ENCODE measurements at regions not wholly inside any gene's neighbourhood (a gene's known extent, or its start where the extent isn't known, plus 50 kb on each side); places are given as distances from the start of the nearest gene placed in this dataset.
"Not testable (repeated sequence)": the region's sequence is repeated elsewhere in the genome, so short reads cannot be mapped to it uniquely, and the experiment has no call there.

DNA sequence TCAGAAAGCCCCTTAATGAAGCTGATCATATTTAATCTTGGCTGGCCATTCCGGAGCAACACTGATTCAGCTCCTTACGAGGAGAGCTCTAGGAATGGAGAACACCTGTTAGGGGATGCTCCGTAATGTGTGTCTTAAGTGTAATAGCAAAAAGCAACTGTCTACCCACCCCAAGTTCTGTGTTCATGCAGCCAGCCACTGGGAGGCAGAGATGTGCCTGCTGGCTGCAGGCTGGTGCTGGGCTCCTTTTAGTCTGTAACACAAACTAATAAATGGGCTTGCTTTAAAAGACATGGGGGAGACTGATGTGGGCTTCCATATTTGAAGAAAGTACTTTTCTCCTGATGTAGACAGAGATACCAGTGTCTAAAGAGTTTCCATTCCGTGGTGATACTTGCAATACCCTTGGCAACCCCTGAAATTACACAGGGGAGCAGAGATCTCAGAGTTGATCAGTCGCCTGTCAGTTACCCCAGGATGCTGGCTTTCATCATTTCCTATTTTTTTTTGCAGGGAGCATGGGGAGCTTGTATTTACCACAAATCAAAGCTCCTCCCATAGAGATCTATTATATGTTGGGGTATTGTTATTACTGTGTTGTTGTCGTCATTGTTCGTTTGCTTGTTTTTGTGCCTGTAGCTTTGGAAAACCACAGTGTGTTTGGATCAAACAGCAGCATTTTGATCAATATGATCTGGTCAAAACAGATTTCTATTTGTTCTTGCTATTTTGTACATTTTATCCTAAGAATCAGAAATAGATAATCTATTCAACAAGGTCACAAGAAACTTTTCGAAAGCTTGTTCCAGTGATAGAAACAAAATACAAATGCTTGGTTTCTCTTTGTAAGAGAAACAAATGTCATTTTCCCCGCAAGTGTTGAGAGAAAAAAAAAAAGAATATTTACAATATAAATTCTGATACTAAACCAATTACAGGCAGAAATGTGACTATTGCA lies 65.8 kb downstream of the MTX3 start:
- 74 to 75% methylated on average over 9 of the region's 9 CpGs for WGBS, 2 donors
- intact Hi-C loops (cut with DNase I; ENCODE audit: low total_unique reads): no loop called here
- H3K4me3 ChIP-seq (ENCODE audit: low read depth, poor library complexity, severe bottlenecking): no peak overlapping the region
- no peak for DNase-seq (ENCODE audit: low spot score in 2 of 2)
- TF ChIP-seq, protein P1, sequence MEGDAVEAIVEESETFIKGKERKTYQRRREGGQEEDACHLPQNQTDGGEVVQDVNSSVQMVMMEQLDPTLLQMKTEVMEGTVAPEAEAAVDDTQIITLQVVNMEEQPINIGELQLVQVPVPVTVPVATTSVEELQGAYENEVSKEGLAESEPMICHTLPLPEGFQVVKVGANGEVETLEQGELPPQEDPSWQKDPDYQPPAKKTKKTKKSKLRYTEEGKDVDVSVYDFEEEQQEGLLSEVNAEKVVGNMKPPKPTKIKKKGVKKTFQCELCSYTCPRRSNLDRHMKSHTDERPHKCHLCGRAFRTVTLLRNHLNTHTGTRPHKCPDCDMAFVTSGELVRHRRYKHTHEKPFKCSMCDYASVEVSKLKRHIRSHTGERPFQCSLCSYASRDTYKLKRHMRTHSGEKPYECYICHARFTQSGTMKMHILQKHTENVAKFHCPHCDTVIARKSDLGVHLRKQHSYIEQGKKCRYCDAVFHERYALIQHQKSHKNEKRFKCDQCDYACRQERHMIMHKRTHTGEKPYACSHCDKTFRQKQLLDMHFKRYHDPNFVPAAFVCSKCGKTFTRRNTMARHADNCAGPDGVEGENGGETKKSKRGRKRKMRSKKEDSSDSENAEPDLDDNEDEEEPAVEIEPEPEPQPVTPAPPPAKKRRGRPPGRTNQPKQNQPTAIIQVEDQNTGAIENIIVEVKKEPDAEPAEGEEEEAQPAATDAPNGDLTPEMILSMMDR (IDR thresholded peaks at IDR 0.05): no peak
- TF ChIP-seq POLR2A (IDR thresholded peaks at IDR 0.05): no peak

- no peak overlapping the region for H3K4me3 ChIP-seq (ENCODE audit: low read depth, poor library complexity, severe bottlenecking)
- intact Hi-C loops (cut with DNase I; ENCODE audit: low total_unique reads): no loop called here
- DNase-seq (ENCODE audit: low spot score in 2 of 2): no peak
- TF ChIP-seq, protein P1 (IDR thresholded peaks at IDR 0.05): no peak
- TF ChIP-seq POLR2A (IDR thresholded peaks at IDR 0.05): no peak
- 14 to 19% methylated on average over 1 of the region's 1 CpG for WGBS, 2 donors
Observed at GRCh38 chr5:79923431-79923830, 67.6 kb downstream of the MTX3 start.

DNA sequence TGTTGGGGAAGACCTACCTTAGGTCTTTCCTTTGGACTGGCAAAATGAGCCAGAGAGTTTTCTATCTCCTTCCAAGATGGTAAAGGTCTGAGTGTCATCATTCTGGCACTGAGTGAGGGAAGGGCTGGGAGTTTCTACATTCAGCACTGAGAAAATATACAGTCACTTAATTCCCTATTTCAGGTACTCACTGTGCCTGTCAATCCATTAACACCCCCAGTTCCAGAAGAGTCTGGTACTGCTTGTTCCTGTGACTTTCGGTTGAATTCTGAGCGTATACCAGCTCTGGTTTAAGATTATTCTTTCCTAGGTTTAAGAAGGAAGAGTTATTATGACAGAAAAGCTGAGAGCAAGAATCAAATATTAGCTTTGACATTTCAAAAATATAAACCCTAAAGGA lies 68.4 kb downstream of the MTX3 start:
- intact Hi-C loops (cut with DNase I; ENCODE audit: low total_unique reads): no loop called here
- no peak overlapping the region for H3K4me3 ChIP-seq (ENCODE audit: low read depth, poor library complexity, severe bottlenecking)
- DNase-seq (ENCODE audit: low spot score in 2 of 2): no peak
- 90 to 94% methylated on average over 2 of the region's 2 CpGs for WGBS, 2 donors
- TF ChIP-seq, protein P1 (IDR thresholded peaks at IDR 0.05): no peak
- TF ChIP-seq POLR2A (IDR thresholded peaks at IDR 0.05): no peak

- DNase-seq (ENCODE audit: low spot score in 2 of 2): not testable (repeated sequence)
- 84 to 100% methylated on average over 1 of the region's 1 CpG for WGBS, 2 donors
Observed at GRCh38 chr5:79907452-79907851, 83.6 kb downstream of the MTX3 start.

DNA sequence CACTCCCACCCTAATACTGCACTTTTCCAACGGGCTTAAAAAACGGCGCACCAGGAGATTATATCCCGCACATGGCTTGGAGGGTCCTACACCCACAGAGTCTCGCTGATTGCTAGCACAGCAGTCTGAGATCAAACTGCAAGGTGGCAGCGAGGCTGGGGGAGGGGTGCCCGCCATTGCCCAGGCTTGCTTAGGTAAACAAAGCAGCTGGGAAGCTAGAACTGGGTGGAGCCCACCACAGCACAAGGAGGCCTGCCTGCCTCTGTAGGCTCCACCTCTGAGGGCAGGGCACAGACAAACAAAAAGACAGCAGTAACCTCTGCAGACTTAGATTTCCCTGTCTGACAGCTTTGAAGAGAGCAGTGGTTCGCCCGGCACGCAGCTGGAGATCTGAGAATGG lies 88.5 kb downstream of the MTX3 start:
- DNase-seq (ENCODE audit: low spot score in 2 of 2); intact Hi-C loops (cut with DNase I; ENCODE audit: low total_unique reads); H3K4me3 ChIP-seq (ENCODE audit: low read depth, poor library complexity, severe bottlenecking): not testable (repeated sequence)
- WGBS, 2 donors: 89 to 96% methylated on average over 10 of the region's 10 CpGs

More at GRCh38 chr5:79907452-79907851, 83.6 kb downstream of the MTX3 start:
- H3K4me3 ChIP-seq (ENCODE audit: low read depth, poor library complexity, severe bottlenecking); intact Hi-C loops (cut with DNase I; ENCODE audit: low total_unique reads): not testable (repeated sequence)

DNA sequence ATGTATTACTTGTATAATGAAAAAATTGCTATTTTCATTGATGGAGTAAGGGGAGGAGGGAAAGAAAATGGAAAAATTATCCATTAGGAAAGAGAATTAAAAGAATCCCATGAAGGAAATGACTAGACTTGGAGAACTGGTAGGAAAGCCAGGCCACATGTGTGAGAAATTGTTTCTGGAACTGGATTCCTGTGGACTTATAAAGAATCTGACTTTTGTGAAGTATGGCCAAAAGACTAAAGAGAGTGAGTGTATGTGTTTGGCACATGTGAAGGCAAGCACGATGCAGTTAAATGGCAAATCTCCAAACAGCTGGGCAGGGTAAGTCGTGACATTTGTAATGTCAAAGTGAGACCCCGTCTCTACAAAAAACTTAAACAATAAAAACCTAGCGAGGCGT lies 89.4 kb downstream of the MTX3 start:
- no peak overlapping the region for H3K4me3 ChIP-seq (ENCODE audit: low read depth, poor library complexity, severe bottlenecking)
- intact Hi-C loops (cut with DNase I; ENCODE audit: low total_unique reads): no loop called here
- no peak for DNase-seq (ENCODE audit: low spot score in 2 of 2)
- no peak for TF ChIP-seq POLR2A (IDR thresholded peaks at IDR 0.05)
- TF ChIP-seq, protein P1 (IDR thresholded peaks at IDR 0.05): no peak
- WGBS, 2 donors: 39 to 50% methylated on average over 5 of the region's 5 CpGs

GRCh38 chr5:79898611-79899010 lies 92.5 kb downstream of the MTX3 start:
- H3K4me3 ChIP-seq (ENCODE audit: low read depth, poor library complexity, severe bottlenecking): no peak overlapping the region
- DNase-seq (ENCODE audit: low spot score in 2 of 2): no peak
- intact Hi-C loops (cut with DNase I; ENCODE audit: low total_unique reads): no loop called here
- TF ChIP-seq POLR2A (IDR thresholded peaks at IDR 0.05): no peak
- TF ChIP-seq, protein P1 (IDR thresholded peaks at IDR 0.05): no peak
- 19 to 22% methylated on average over 1 of the region's 1 CpG for WGBS, 2 donors
